ENCODE measurements at regions not wholly inside any gene's neighbourhood (a gene's known extent, or its start where the extent isn't known, plus 50 kb on each side); places are given as distances from the start of the nearest gene placed in this dataset.

DNA sequence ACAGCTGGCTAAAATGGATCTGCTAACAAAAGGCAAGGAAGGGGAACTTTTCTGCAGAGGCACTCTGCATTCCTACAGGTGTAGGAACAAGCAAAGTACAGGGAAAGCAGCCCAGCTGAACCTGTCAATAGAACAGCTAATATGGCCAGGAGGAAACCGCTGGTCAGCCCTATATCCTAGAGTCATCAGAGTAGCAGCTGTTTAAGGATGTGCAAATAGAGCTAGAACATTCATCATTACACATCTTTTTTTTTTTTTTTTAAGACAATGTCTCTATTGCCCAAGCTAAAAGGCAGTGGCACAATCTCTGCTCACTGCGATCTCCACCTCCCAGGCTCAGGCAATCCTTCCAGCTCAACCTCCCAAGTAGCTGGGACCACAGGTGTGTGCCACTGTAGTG, 163.0 kb downstream of the BTC start:
- H3K27ac ChIP-seq (ENCODE audit: control insufficient read depth, insufficient read depth, low read length): peak overlapping the region; percentile 60
- TF ChIP-seq, protein P1, sequence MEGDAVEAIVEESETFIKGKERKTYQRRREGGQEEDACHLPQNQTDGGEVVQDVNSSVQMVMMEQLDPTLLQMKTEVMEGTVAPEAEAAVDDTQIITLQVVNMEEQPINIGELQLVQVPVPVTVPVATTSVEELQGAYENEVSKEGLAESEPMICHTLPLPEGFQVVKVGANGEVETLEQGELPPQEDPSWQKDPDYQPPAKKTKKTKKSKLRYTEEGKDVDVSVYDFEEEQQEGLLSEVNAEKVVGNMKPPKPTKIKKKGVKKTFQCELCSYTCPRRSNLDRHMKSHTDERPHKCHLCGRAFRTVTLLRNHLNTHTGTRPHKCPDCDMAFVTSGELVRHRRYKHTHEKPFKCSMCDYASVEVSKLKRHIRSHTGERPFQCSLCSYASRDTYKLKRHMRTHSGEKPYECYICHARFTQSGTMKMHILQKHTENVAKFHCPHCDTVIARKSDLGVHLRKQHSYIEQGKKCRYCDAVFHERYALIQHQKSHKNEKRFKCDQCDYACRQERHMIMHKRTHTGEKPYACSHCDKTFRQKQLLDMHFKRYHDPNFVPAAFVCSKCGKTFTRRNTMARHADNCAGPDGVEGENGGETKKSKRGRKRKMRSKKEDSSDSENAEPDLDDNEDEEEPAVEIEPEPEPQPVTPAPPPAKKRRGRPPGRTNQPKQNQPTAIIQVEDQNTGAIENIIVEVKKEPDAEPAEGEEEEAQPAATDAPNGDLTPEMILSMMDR (optimal IDR thresholded peaks at IDR 0.05 in 1 of 3, IDR thresholded peaks at IDR 0.05 in 1 of 3, conservative IDR thresholded peaks at IDR 0.05 in 1 of 3; ENCODE audit: extremely low read depth in 1 of 3, insufficient read depth in 2 of 3, low read length in 3 of 3): no peak
- no peak for TF ChIP-seq EZH2 (IDR thresholded peaks at IDR 0.05; ENCODE audit: low read length)
- H3K79me2 ChIP-seq (ENCODE audit: control insufficient read depth, insufficient read depth, low read length): no peaks in the 10 kb centered on the region
- no peak overlapping the region for H3K4me3 ChIP-seq (ENCODE audit: control insufficient read depth in 2 of 3, extremely low read depth in 1 of 3, insufficient read depth in 2 of 3, low read depth in 1 of 3, low read length in 3 of 3)
- H3K27me3 ChIP-seq (ENCODE audit: control insufficient read depth, extremely low read depth, insufficient read depth, low read length): no peaks in the 10 kb centered on the region
- peaks cover 55% of the 10 kb centered on the region for H3K4me1 ChIP-seq (ENCODE audit: control insufficient read depth, extremely low read depth, insufficient read depth, low read length)
- FAIRE-seq (peak; percentile 79), DNase-seq (ENCODE audit: low read depth, low spot score) (no peak)
- dilution Hi-C loops (cut with MboI; ENCODE audit: extremely low pct_ligation_motif_present, low sequenced_read_pairs): no loop called here
- H4K20me1 ChIP-seq (ENCODE audit: control insufficient read depth, extremely low read depth, insufficient read depth, low read length): no peaks in the 10 kb centered on the region
- H3K9me1 ChIP-seq (ENCODE audit: control insufficient read depth, extremely low read depth, insufficient read depth, low read length): no peaks in the 10 kb centered on the region
- H3K4me2 ChIP-seq (ENCODE audit: control insufficient read depth, extremely low read depth, insufficient read depth, low read depth, low read length): peak overlapping the region; percentile 68
- no peak overlapping the region for H3K9ac ChIP-seq (ENCODE audit: control insufficient read depth, extremely low read depth, insufficient read depth, low read length)
- H3K9me3 ChIP-seq (ENCODE audit: control insufficient read depth, low read depth, low read length): no peaks in the 10 kb centered on the region
- H3K36me3 ChIP-seq (ENCODE audit: control insufficient read depth in 2 of 2, extremely low read depth in 1 of 2, insufficient read depth in 2 of 2, low read length in 2 of 2): no peaks in the 10 kb centered on the region
- no peak overlapping the region for H2AFZ ChIP-seq (ENCODE audit: control insufficient read depth, low read length)

DNA sequence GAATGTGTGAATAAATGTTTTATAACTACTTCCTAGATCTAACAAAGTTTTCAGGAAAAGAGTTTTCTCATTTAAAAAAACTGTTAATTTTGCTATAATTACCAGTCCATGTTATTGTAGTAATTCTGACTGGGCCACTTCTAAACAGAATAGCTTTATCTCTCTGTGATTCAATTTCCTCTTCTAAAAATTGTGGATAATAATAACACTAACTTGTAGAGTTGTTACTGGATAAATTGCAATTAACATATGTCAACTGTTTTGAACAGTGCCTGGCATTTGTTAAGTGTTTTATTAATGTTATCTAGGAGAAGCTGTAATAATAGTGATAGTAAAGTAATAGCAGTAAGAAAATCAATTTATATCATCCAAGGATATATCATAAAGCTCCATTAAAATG, 162.3 kb downstream of the BTC start:
- Histone ChIP-seq H3K27ac (ENCODE audit: control insufficient read depth, insufficient read depth, low read length) (peak overlapping the region; percentile 60), H4K20me1 (ENCODE audit: control insufficient read depth, extremely low read depth, insufficient read depth, low read length) (no peaks in the 10 kb centered on the region), H3K27me3 (ENCODE audit: control insufficient read depth, extremely low read depth, insufficient read depth, low read length) (no peaks in the 10 kb centered on the region), H3K4me1 (ENCODE audit: control insufficient read depth, extremely low read depth, insufficient read depth, low read length) (peaks cover 55% of the 10 kb centered on the region), H3K79me2 (ENCODE audit: control insufficient read depth, insufficient read depth, low read length) (no peaks in the 10 kb centered on the region), H2AFZ (ENCODE audit: control insufficient read depth, low read length) (no peak overlapping the region), H3K9me1 (ENCODE audit: control insufficient read depth, extremely low read depth, insufficient read depth, low read length) (no peaks in the 10 kb centered on the region), H3K9ac (ENCODE audit: control insufficient read depth, extremely low read depth, insufficient read depth, low read length) (peak overlapping the region; percentile 24), H3K9me3 (ENCODE audit: control insufficient read depth, low read depth, low read length) (no peaks in the 10 kb centered on the region), H3K36me3 (ENCODE audit: control insufficient read depth in 2 of 2, extremely low read depth in 1 of 2, insufficient read depth in 2 of 2, low read length in 2 of 2) (no peaks in the 10 kb centered on the region), H3K4me3 (ENCODE audit: control insufficient read depth in 2 of 3, extremely low read depth in 1 of 3, insufficient read depth in 2 of 3, low read depth in 1 of 3, low read length in 3 of 3) (no peak overlapping the region), H3K4me2 (ENCODE audit: control insufficient read depth, extremely low read depth, insufficient read depth, low read depth, low read length) (peak overlapping the region; percentile 68)
- dilution Hi-C loops (cut with MboI; ENCODE audit: extremely low pct_ligation_motif_present, low sequenced_read_pairs): no loop called here
- TF ChIP-seq, protein P1 (optimal IDR thresholded peaks at IDR 0.05 in 1 of 3, IDR thresholded peaks at IDR 0.05 in 1 of 3, conservative IDR thresholded peaks at IDR 0.05 in 1 of 3; ENCODE audit: extremely low read depth in 1 of 3, insufficient read depth in 2 of 3, low read length in 3 of 3): no peak
- no peak for TF ChIP-seq EZH2 (IDR thresholded peaks at IDR 0.05; ENCODE audit: low read length)
- DNase-seq (ENCODE audit: low read depth, low spot score) (no peak), FAIRE-seq (no peak)
